Breast epithelium (tissue), 3 donors: ENCODE measurements at regions not wholly inside any gene's neighbourhood (a gene's known extent, or its start where the extent isn't known, plus 50 kb on each side); places are given as distances from the start of the nearest gene placed in this dataset.

Source experiments
- POLR2A ChIP-seq: fragments of 450-650 bp; IDR thresholded peaks from one replicate; pipeline ENCODE4 v1.6.1; 2016; ENCODE audit warnings: antibody characterized with exemption, mild to moderate bottlenecking, moderate library complexity
- POLR2AphosphoS5 ChIP-seq, 3 donors: sonication (generic); formaldehyde crosslinking; IDR thresholded peaks; one replicate each; pipeline ENCODE4 v1.6.1; 2017; ENCODE audit warnings: antibody characterized with exemption in 3 of 3
- TF ChIP-seq, protein P1 (sequence below), 3 donors: fragments of 450-650 bp; IDR thresholded peaks; one replicate each; pipeline ENCODE4 v1.5.1; 2016 to 2017; ENCODE audit warnings: antibody characterized with exemption in 3 of 3, mild to moderate bottlenecking in 3 of 3, moderate library complexity in 3 of 3

DNA sequence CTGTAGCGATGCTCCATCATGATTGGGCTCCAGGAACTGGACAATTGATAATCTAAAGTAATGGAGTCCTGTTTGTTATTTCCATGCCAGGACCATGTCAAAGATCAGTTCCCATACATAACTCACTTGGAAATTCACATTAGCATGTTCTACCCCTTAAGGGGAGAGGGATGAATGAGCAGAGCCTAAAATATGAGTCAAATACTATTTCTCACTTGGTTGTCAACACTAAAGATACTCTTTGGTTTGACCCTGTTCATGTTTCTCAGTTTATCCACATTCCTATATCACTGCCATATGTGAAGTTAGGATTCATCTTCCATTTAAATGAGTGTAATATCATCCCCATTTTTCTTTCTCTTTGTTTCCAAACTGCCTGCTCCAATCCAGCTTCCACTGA, 321.6 kb upstream of the PAPPA start:
- TF ChIP-seq, protein P1, sequence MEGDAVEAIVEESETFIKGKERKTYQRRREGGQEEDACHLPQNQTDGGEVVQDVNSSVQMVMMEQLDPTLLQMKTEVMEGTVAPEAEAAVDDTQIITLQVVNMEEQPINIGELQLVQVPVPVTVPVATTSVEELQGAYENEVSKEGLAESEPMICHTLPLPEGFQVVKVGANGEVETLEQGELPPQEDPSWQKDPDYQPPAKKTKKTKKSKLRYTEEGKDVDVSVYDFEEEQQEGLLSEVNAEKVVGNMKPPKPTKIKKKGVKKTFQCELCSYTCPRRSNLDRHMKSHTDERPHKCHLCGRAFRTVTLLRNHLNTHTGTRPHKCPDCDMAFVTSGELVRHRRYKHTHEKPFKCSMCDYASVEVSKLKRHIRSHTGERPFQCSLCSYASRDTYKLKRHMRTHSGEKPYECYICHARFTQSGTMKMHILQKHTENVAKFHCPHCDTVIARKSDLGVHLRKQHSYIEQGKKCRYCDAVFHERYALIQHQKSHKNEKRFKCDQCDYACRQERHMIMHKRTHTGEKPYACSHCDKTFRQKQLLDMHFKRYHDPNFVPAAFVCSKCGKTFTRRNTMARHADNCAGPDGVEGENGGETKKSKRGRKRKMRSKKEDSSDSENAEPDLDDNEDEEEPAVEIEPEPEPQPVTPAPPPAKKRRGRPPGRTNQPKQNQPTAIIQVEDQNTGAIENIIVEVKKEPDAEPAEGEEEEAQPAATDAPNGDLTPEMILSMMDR (IDR thresholded peaks at IDR 0.05) = no peak
- TF ChIP-seq POLR2A (no peak), POLR2AphosphoS5 (IDR thresholded peaks at IDR 0.05) (no peak)
